ENCODE measurements at regions not wholly inside any gene's neighbourhood (a gene's known extent, or its start where the extent isn't known, plus 50 kb on each side); places are given as distances from the start of the nearest gene placed in this dataset.

DNA sequence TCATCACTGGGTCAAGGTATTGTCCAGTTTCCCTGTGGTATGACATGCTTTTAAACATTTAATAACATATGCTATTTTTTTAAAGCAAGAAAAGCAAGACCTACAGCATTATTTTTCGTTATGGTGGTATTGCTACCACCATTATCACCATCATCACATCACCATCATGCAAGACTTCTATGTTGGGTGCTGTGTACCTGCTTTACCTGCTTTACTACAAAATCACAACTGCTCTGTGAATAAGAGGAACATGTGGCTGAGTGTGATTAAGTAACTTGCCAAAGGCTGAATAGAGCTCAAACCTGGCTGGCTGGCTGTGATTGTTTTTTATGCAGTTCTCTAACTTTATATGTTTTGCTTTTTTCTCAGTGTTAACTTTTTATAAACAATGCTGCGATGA is 140.8 kb upstream of the CLINT1 start:
- no peak overlapping the region for H3K4me3 ChIP-seq (ENCODE audit: low read depth, low read length)
- DNase-seq (ENCODE audit: low read depth, low spot score): no peak
- POLR2A ChIA-PET: no interaction called here
- no peak for TF ChIP-seq CTCF (IDR thresholded peaks at IDR 0.05; ENCODE audit: insufficient read depth, low read length, missing control alignments)
- CTCF ChIA-PET: interaction anchor here (0.7 to 1.3 kb wide), 2 partner anchors 13 to 183 kb away, joined by 3 read pairs; no protein-coding TSS in a partner anchor

- CTCF ChIA-PET: interaction anchor here (0.7 to 4.5 kb wide), 3 partner anchors 179 to 236 kb away, joined by 4 to 73 read pairs (median 68); no protein-coding TSS in a partner anchor
- POLR2A ChIA-PET: no interaction called here
- DNase-seq (ENCODE audit: low read depth, low spot score): no peak
- no peak for TF ChIP-seq CTCF (IDR thresholded peaks at IDR 0.05; ENCODE audit: insufficient read depth, low read length, missing control alignments)
- H3K4me3 ChIP-seq (ENCODE audit: low read depth, low read length): no peak overlapping the region
Observed at GRCh38 chr5:157997991-157998504, 139.1 kb upstream of the CLINT1 start.

DNA sequence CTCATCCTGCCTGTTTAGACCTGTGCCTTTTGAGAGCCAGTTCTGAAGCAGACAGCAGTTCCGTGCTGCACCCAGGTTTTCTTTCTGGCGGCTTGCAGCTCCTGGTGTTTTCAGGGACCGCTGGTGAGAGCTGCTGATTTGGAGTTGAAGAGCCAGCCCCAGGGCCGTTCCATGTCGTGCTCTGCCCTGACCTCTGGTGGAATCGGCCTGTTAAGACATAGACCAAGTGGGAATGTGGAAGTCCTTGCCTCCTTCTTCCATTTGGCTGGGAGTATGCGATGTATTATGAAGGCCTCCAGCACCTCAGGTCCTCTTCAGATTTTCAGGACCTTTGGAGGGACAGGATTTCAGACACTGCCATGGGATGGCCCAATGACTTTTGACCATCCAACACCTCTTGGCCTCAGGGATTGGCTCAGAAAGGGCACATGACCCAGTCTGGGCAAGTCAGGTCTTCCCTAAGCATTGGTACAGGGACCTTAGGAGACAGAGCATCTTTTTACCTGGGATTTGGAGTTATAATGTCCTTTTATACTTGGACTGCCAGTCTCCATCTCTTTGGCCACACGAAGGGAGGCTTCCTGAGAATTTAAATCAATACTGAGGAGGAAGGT is 136.1 kb upstream of the CLINT1 start:
- ChIA-PET CTCF (interaction anchor here (0.6 to 4.5 kb wide), 30 partner anchors 9 to 1137 kb away, joined by 3 to 73 read pairs (median 4); partner anchors contain the start of gene CLINT1), POLR2A (no interaction called here)
- peak; percentile 86 for TF ChIP-seq CTCF (IDR thresholded peaks at IDR 0.05; ENCODE audit: insufficient read depth, low read length, missing control alignments)
- DNase-seq (ENCODE audit: low read depth, low spot score): no peak
- no peak overlapping the region for H3K4me3 ChIP-seq (ENCODE audit: low read depth, low read length)

- DNase-seq (ENCODE audit: low read depth, low spot score): no peak
- H3K4me3 ChIP-seq (ENCODE audit: low read depth, low read length): no peak overlapping the region
- POLR2A ChIA-PET: no interaction called here
- CTCF ChIA-PET: interaction anchor here (0.6 to 4.5 kb wide), 26 partner anchors 10 to 1138 kb away, joined by 3 to 73 read pairs (median 4); partner anchors contain the start of gene CLINT1
- TF ChIP-seq CTCF (IDR thresholded peaks at IDR 0.05; ENCODE audit: insufficient read depth, low read length, missing control alignments): no peak
Observed at GRCh38 chr5:157993986-157994691, 135.2 kb upstream of the CLINT1 start.

GRCh38 chr5:157993201-157993600 is 134.3 kb upstream of the CLINT1 start:
- no peak overlapping the region for H3K4me3 ChIP-seq (ENCODE audit: low read depth, low read length)
- no peak for TF ChIP-seq CTCF (IDR thresholded peaks at IDR 0.05; ENCODE audit: insufficient read depth, low read length, missing control alignments)
- ChIA-PET POLR2A (no interaction called here), CTCF (interaction anchor here (0.8 to 1.0 kb wide), 4 partner anchors 44 to 179 kb away, joined by 3 to 4 read pairs (median 3); no protein-coding TSS in a partner anchor)
- DNase-seq (ENCODE audit: low read depth, low spot score): no peak

DNA sequence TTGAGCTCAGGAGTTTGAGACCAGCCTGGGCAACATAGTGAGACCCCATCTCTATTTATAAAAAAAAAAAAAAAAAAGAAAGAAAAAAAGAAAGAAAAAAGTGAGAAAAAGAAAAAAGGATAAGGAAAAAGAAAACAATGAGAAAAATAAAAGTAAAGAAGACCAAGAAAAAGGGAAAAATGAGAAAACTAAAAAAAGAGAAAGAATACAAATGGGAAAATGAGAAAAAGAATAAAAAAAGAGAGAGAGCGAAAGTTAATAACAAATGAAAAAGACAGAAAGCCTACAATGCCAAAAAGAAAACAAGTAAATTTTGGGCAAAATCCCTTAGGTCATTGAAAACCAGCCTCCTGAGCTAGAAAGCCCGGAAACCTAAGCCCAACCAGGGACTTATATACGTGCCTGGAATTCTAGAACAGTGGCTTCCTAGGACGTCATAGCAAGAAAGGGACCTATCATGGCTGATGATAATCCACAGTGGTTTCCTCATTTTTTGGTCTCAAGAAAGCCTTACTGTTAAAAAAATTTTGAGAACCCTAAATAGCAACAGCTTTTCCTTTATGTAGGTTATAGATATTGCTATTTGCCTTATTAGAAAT is 131.7 kb upstream of the CLINT1 start:
- CTCF ChIA-PET: interaction anchor here (1.5 to 2.0 kb wide), 3 partner anchors 31 to 173 kb away, joined by 3 to 6 read pairs (median 5); no protein-coding TSS in a partner anchor
- DNase-seq (ENCODE audit: low read depth, low spot score): no peak
- no peak overlapping the region for H3K4me3 ChIP-seq (ENCODE audit: low read depth, low read length)
- POLR2A ChIA-PET: no interaction called here
- no peak for TF ChIP-seq CTCF (IDR thresholded peaks at IDR 0.05; ENCODE audit: insufficient read depth, low read length, missing control alignments)
